GM23248 (cell line): ENCODE measurements at regions not wholly inside any gene's neighbourhood (a gene's known extent, or its start where the extent isn't known, plus 50 kb on each side); places are given as distances from the start of the nearest gene placed in this dataset.

Experiments
- EZH2 ChIP-seq: fragments of 200-600 bp; sonication (generic); IDR thresholded peaks from 2 replicates; pipeline ENCODE4 v1.6.1; 2018; ENCODE audit warnings: antibody characterized with exemption, mild to moderate bottlenecking; ENCODE audit not compliant: insufficient read depth, poor library complexity, severe bottlenecking
- EZH2phosphoT487 ChIP-seq: fragments of 200-600 bp; sonication (generic); IDR thresholded peaks from 2 replicates; pipeline ENCODE4 v1.6.1; 2018; ENCODE audit warnings: antibody characterized with exemption, moderate library complexity, mild to moderate bottlenecking, low read depth; ENCODE audit not compliant: insufficient read depth

DNA sequence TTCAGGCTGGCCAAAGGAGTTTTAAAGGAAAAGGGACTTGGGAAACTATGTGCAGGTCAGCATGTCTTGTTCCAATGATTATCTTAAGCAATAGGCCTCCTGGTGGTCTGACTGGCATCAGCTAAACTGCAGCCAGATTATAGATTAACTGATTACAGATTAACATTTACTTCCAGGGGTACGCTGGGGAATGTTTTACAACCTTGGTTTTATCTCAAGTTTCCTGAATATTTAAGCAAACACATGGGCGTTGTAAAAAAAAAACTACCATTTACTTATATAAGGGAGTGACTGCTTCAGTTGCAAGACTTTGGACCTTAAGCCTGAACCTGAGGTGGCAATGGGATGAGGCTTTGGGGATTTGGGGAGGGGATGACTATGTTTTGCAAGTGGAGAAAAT lies 600.6 kb upstream of the B3GALT2 start:
- TF ChIP-seq EZH2 (no peak), EZH2phosphoT487 (no peak)
